GM12878 (cell line): ENCODE measurements at regions not wholly inside any gene's neighbourhood (a gene's known extent, or its start where the extent isn't known, plus 50 kb on each side); places are given as distances from the start of the nearest gene placed in this dataset.

ENCODE experiments used
- ATAC-seq: fragments of 200-7000 bp; cut with Tn5 transposase; 3 replicates; pipeline ENCODE4 v1.9.1; 2020; ENCODE audit warnings: mild to moderate bottlenecking, moderate library complexity
- BruUV-seq: library from RNA; stranded (reverse); fragments of 400-500 nt; replicated peaks from 2 replicates; lab custom pipeline; 2021; lab: Mats Ljungman, UMichigan
- CTCF ChIA-PET: fragments of 300-600 bp; sonication (Branson Sonifier 250); formaldehyde crosslinking; extraction: SDS; loops from one replicate; lab custom pipeline; 2021; ENCODE audit warnings: inconsistent platforms; lab: Yijun Ruan, JAX
- POLR2A ChIA-PET: fragments of 350-600 bp; formaldehyde crosslinking; extraction: SDS; loops from one replicate; lab custom pipeline; 2021; ENCODE audit warnings: inconsistent platforms; lab: Charles Lee
- RAD21 ChIA-PET: fragments of 300-600 bp; sonication (Branson Sonifier 250); formaldehyde crosslinking; loops from one replicate; lab custom pipeline; 2023; ENCODE audit warnings: antibody characterized with exemption; ENCODE audit not compliant: unreplicated experiment; lab: Charles Lee
- SMC1A ChIA-PET: fragments of 300-600 bp; sonication (Branson Sonifier 250); formaldehyde crosslinking; loops from one replicate; lab custom pipeline; 2023; ENCODE audit not compliant: unreplicated experiment, uncharacterized antibody; lab: Charles Lee
- DNase-seq: peaks from one replicate; pipeline ENCODE4 v3.0.0-alpha.2; 2011; ENCODE audit warnings: low read depth, low spot score
- FAIRE-seq: peaks from 3 replicates; lab custom pipeline; 2011; peaks lifted over from hg19 to GRCh38; lab: Jason Lieb, UNC
- H2AFZ ChIP-seq: 2 replicates; pipeline ENCODE4 v1.6.0; 2011; ENCODE audit warnings: low read depth, low read length, control low read depth; ENCODE audit not compliant: control insufficient read depth
- H3K27ac ChIP-seq: 2 replicates; pipeline ENCODE4 v1.5.1; 2011; ENCODE audit warnings: control low read depth; ENCODE audit not compliant: control insufficient read depth, insufficient read depth
- H3K27me3 ChIP-seq, 2 experiments: replicated peaks in 1 of 2; 2 replicates each; pipeline versions ENCODE4 v1.6.0 to v1.6.1; 2011; ENCODE audit warnings: low read length in 1 of 2; ENCODE audit not compliant: control insufficient read depth in 2 of 2, insufficient read depth in 2 of 2
- H3K36me3 ChIP-seq, 2 experiments: 2 replicates each; pipeline ENCODE4 v1.5.1; 2011; ENCODE audit warnings: low read length in 1 of 2; ENCODE audit not compliant: control insufficient read depth in 2 of 2, insufficient read depth in 2 of 2
- H3K4me1 ChIP-seq: 2 replicates; pipeline ENCODE4 v1.6.1; 2011; ENCODE audit warnings: mild to moderate bottlenecking, low read length, moderate library complexity, mixed read lengths; ENCODE audit not compliant: control insufficient read depth, insufficient read depth
- H3K4me2 ChIP-seq: 2 replicates; pipeline ENCODE4 v1.6.0; 2011; ENCODE audit warnings: control low read depth; ENCODE audit not compliant: control insufficient read depth, insufficient read depth
- H3K4me3 ChIP-seq: fragments of 200-600 bp; sonication (generic); 2 replicates; pipeline ENCODE4 v1.5.1; 2016
- H3K79me2 ChIP-seq: 2 replicates; pipeline ENCODE4 v1.6.0; 2011; ENCODE audit warnings: low read length; ENCODE audit not compliant: control insufficient read depth, insufficient read depth
- H3K9ac ChIP-seq: 2 replicates; pipeline ENCODE4 v1.8.0; 2011; ENCODE audit warnings: low read length, control low read depth, mixed read lengths; ENCODE audit not compliant: control insufficient read depth, insufficient read depth
- H3K9me3 ChIP-seq: replicated peaks from 3 replicates; pipeline ENCODE4 v1.5.1; 2011; ENCODE audit warnings: mild to moderate bottlenecking, low read length; ENCODE audit not compliant: control insufficient read depth, insufficient read depth
- H4K20me1 ChIP-seq: 2 replicates; pipeline ENCODE4 v1.6.0; 2011; ENCODE audit not compliant: control insufficient read depth, insufficient read depth
- EED ChIP-seq: sonication (generic); IDR thresholded peaks from 2 replicates; pipeline ENCODE4 v1.6.1; 2016; ENCODE audit warnings: antibody characterized with exemption, low read depth
- GATAD2B ChIP-seq: fragments of 450-650 bp; conservative IDR thresholded peaks from 2 replicates; pipeline ENCODE4 v1.6.1; 2017; ENCODE audit warnings: low read depth, mild to moderate bottlenecking, moderate library complexity
- HCFC1 ChIP-seq: fragments of 150-350 bp; IDR thresholded peaks from 2 replicates; pipeline ENCODE4 v1.6.1; 2014; ENCODE audit warnings: low read length
- KLF5 ChIP-seq: fragments of 450-650 bp; IDR thresholded peaks from 2 replicates; pipeline ENCODE4 v1.6.1; 2014; ENCODE audit warnings: mild to moderate bottlenecking; ENCODE audit not compliant: partially characterized antibody
- MEF2A ChIP-seq: IDR thresholded peaks from 2 replicates; pipeline ENCODE4 v1.6.1; 2011; ENCODE audit warnings: low read depth, mild to moderate bottlenecking, low read length, moderate library complexity; ENCODE audit not compliant: insufficient read depth
- MTA2 ChIP-seq: fragments of 450-650 bp; IDR thresholded peaks from 2 replicates; pipeline ENCODE4 v1.6.1; 2016; ENCODE audit warnings: low read depth, mild to moderate bottlenecking, moderate library complexity
- NBN ChIP-seq: fragments of 450-650 bp; IDR thresholded peaks from 2 replicates; pipeline ENCODE4 v1.6.1; 2016
- RBBP5 ChIP-seq: fragments of 200-600 bp; sonication (generic); conservative IDR thresholded peaks from 2 replicates; pipeline ENCODE4 v1.6.1; 2016
- TBL1XR1 ChIP-seq: IDR thresholded peaks from 2 replicates; pipeline ENCODE4 v1.6.1; 2012; ENCODE audit warnings: low read depth, low read length, improper control_type of control experiment
- TCF3 ChIP-seq: IDR thresholded peaks from 2 replicates; pipeline ENCODE4 v1.6.1; 2012; ENCODE audit warnings: low read depth, mild to moderate bottlenecking, low read length, borderline replicate concordance; ENCODE audit not compliant: insufficient read depth
- TCF7 ChIP-seq: IDR thresholded peaks from 2 replicates; pipeline ENCODE4 v1.6.1; 2014; ENCODE audit warnings: antibody characterized with exemption, borderline replicate concordance
- ZSCAN29 ChIP-seq: fragments of 450-650 bp; IDR thresholded peaks from 2 replicates; pipeline ENCODE4 v1.6.1; 2017; ENCODE audit warnings: mild to moderate bottlenecking, moderate library complexity
- WGBS: methylation state at CpG from one replicate; pipeline ENCODE4 v1.1.6; 2016; ENCODE audit warnings: low lambda C conversion rate; ENCODE audit not compliant: insufficient replicate concordance, insufficient coverage; ENCODE audit errors: missing lambda C conversion rate; 5-methylcytosine and 5-hydroxymethylcytosine counted together
- in situ Hi-C: fragments of 300-500 bp; cut with MboI; formaldehyde crosslinking; loops from 9 replicates; pipeline ENCODE4 v1.14.3; 2018; ENCODE audit warnings: mixed read lengths
- intact Hi-C: fragments of 100-400 bp; cut with micrococcal nuclease; formaldehyde crosslinking; loops from one replicate; pipeline ENCODE4 v1.14.2; 2022; ENCODE audit not compliant: unreplicated experiment
- TF ChIP-seq, protein P1 (sequence below): fragments of 450-650 bp; IDR thresholded peaks from 2 replicates; pipeline ENCODE4 v1.6.1; 2016; ENCODE audit warnings: mild to moderate bottlenecking, moderate library complexity, borderline replicate concordance
- TF ChIP-seq, protein P2 (sequence below): IDR thresholded peaks from 2 replicates; pipeline ENCODE4 v1.6.1; 2011; ENCODE audit warnings: low read depth, mild to moderate bottlenecking, low read length, moderate library complexity, borderline replicate concordance; ENCODE audit errors: extremely low read depth
- TF ChIP-seq, protein P3 (sequence below): IDR thresholded peaks from 2 replicates; pipeline ENCODE4 v1.6.1; 2011; ENCODE audit warnings: low read depth, low read length, improper control_type of control experiment, borderline replicate concordance

DNA sequence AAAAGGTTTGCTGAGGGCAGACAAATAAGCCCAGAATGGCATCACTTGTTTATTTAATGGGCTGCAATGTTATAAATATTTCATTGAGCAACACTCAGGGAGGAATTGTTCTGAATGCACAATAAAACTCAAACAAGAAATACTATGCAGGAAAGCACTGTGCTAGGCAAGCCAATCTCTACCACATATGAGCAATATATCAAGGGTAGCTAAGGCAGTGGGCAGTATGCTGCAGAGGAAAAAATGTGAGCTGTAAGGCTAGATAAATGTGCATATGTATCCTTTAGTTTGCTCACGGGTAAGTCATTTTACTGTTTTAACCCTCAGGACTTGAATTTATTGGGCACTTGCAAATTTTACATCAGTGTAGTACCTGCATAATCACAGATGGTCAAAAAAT, 349.6 kb downstream of the CDC14C start:
- DNase-seq: no peak
- FAIRE-seq: no peak
- Histone ChIP-seq H3K79me2 (no peaks in the 10 kb centered on the region), H3K4me3 (no peak overlapping the region), H3K9me3 (no peaks in the 10 kb centered on the region), H3K9ac (no peak overlapping the region), H3K4me1 (no peaks in the 10 kb centered on the region), H2AFZ (no peak overlapping the region), H3K27me3 (no peaks in the 10 kb centered on the region), H4K20me1 (no peaks in the 10 kb centered on the region), H3K27ac (no peak overlapping the region), H3K36me3 (no peaks in the 10 kb centered on the region), H3K4me2 (no peak overlapping the region)
- WGBS: 18% methylated on average over 1 of the region's 1 CpG
- in situ Hi-C loops (no loop called here), intact Hi-C loops (no loop called here)
- RAD21 ChIA-PET: no interaction called here
- CTCF ChIA-PET: no interaction called here
- SMC1A ChIA-PET: no interaction called here
- BruUV-seq: no TSS peak
- no peak for ATAC-seq
- POLR2A ChIA-PET: no interaction called here
- no peak for TF ChIP-seq NBN
- TF ChIP-seq, protein P1, sequence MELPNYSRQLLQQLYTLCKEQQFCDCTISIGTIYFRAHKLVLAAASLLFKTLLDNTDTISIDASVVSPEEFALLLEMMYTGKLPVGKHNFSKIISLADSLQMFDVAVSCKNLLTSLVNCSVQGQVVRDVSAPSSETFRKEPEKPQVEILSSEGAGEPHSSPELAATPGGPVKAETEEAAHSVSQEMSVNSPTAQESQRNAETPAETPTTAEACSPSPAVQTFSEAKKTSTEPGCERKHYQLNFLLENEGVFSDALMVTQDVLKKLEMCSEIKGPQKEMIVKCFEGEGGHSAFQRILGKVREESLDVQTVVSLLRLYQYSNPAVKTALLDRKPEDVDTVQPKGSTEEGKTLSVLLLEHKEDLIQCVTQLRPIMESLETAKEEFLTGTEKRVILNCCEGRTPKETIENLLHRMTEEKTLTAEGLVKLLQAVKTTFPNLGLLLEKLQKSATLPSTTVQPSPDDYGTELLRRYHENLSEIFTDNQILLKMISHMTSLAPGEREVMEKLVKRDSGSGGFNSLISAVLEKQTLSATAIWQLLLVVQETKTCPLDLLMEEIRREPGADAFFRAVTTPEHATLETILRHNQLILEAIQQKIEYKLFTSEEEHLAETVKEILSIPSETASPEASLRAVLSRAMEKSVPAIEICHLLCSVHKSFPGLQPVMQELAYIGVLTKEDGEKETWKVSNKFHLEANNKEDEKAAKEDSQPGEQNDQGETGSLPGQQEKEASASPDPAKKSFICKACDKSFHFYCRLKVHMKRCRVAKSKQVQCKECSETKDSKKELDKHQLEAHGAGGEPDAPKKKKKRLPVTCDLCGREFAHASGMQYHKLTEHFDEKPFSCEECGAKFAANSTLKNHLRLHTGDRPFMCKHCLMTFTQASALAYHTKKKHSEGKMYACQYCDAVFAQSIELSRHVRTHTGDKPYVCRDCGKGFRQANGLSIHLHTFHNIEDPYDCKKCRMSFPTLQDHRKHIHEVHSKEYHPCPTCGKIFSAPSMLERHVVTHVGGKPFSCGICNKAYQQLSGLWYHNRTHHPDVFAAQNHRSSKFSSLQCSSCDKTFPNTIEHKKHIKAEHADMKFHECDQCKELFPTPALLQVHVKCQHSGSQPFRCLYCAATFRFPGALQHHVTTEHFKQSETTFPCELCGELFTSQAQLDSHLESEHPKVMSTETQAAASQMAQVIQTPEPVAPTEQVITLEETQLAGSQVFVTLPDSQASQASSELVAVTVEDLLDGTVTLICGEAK: no peak

DNA sequence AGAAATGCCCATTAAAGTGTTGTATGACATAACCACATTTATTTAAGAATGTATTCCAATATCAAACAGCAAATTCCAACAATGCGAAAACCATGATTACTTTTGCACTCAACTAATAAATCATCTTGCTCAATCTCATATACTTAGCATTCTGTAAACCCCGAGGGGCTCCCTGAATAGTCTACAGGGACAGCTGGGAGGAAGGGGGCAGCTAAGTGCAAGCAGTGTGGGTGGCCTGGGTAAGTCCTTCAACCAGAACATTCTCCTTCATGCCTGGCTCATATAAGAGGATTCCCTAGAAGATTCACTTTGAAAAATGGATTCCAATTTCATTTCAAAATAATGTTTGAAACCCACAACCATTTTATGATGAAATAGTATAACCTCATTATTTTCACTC, 355.5 kb downstream of the CDC14C start:
- H3K79me2 ChIP-seq: no peaks in the 10 kb centered on the region
- no peaks in the 10 kb centered on the region for H3K4me1 ChIP-seq
- ATAC-seq (no peak), DNase-seq (no peak), FAIRE-seq (no peak)
- ChIA-PET POLR2A (no interaction called here), RAD21 (no interaction called here), SMC1A (interaction anchor here (0.6 kb wide), 1 partner anchor 21 kb away, joined by 3 read pairs; no protein-coding TSS in a partner anchor), CTCF (no interaction called here)
- in situ Hi-C loops: no loop called here
- H4K20me1 ChIP-seq: no peaks in the 10 kb centered on the region
- BruUV-seq: no TSS peak
- no peaks in the 10 kb centered on the region for H3K27me3 ChIP-seq
- 21% methylated on average over 2 of the region's 2 CpGs for WGBS
- no peak overlapping the region for H3K27ac ChIP-seq
- no peak overlapping the region for H2AFZ ChIP-seq
- intact Hi-C loops: loop anchor here (5.0 kb wide), 1 partner anchor 293 kb away; no protein-coding TSS in a partner anchor
- H3K4me3 ChIP-seq: no peak overlapping the region
- H3K4me2 ChIP-seq: no peak overlapping the region
- no peaks in the 10 kb centered on the region for H3K36me3 ChIP-seq
- H3K9me3 ChIP-seq: no peaks in the 10 kb centered on the region
- no peak overlapping the region for H3K9ac ChIP-seq
- no peak for TF ChIP-seq TCF7
- no peak for TF ChIP-seq MTA2
- TF ChIP-seq, protein P2, sequence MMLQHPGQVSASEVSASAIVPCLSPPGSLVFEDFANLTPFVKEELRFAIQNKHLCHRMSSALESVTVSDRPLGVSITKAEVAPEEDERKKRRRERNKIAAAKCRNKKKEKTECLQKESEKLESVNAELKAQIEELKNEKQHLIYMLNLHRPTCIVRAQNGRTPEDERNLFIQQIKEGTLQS: no peak
- TF ChIP-seq MEF2A: no peak
- TF ChIP-seq KLF5: no peak
- no peak for TF ChIP-seq HCFC1
- no peak for TF ChIP-seq RBBP5
- no peak for TF ChIP-seq EED
- TF ChIP-seq TBL1XR1: no peak
- no peak for TF ChIP-seq TCF3
- TF ChIP-seq ZSCAN29: no peak
- TF ChIP-seq, protein P3, sequence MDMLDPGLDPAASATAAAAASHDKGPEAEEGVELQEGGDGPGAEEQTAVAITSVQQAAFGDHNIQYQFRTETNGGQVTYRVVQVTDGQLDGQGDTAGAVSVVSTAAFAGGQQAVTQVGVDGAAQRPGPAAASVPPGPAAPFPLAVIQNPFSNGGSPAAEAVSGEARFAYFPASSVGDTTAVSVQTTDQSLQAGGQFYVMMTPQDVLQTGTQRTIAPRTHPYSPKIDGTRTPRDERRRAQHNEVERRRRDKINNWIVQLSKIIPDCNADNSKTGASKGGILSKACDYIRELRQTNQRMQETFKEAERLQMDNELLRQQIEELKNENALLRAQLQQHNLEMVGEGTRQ: no peak
- TF ChIP-seq GATAD2B: no peak
